PC-3 (cell line): ENCODE measurements at regions not wholly inside any gene's neighbourhood (a gene's known extent, or its start where the extent isn't known, plus 50 kb on each side); places are given as distances from the start of the nearest gene placed in this dataset.

Experiments used
- ATAC-seq: fragments of 200-7000 bp; cut with Tn5 transposase; 2 replicates; pipeline ENCODE4 v1.9.1; 2020; ENCODE audit warnings: mild to moderate bottlenecking, moderate library complexity
- BruUV-seq: library from RNA; stranded (reverse); fragments of 400-500 nt; replicated peaks from 2 replicates; lab custom pipeline; 2021; lab: Mats Ljungman, UMichigan
- CTCF ChIA-PET: fragments of 300-600 bp; sonication (Branson Sonifier 250); formaldehyde crosslinking; loops from one replicate; lab custom pipeline; 2022; ENCODE audit warnings: antibody characterized with exemption; lab: Charles Lee
- POLR2A ChIA-PET: fragments of 300-600 bp; sonication (Branson Sonifier 250); formaldehyde crosslinking; loops from one replicate; lab custom pipeline; 2022; ENCODE audit warnings: antibody characterized with exemption; ENCODE audit not compliant: unreplicated experiment; lab: Charles Lee
- DNase-seq: peaks from one replicate; pipeline ENCODE4 v3.0.0-alpha.2; 2015
- H2AFZ ChIP-seq: fragments of 300-600 bp; sonication (generic); 2 replicates; pipeline ENCODE4 v1.6.0; 2016; ENCODE audit warnings: antibody characterized with exemption, low read length
- H3F3A ChIP-seq: fragments of 300-600 bp; sonication (generic); one replicate; pipeline ENCODE4 v1.6.0; 2017; ENCODE audit warnings: antibody characterized with exemption, low read length, control low read depth, mild to moderate bottlenecking; ENCODE audit not compliant: unreplicated experiment
- H3K27ac ChIP-seq: fragments of 300-600 bp; sonication (generic); 2 replicates; pipeline ENCODE4 v1.5.1; 2016; ENCODE audit warnings: mild to moderate bottlenecking, low read length
- H3K27me3 ChIP-seq: fragments of 300-600 bp; sonication (generic); 2 replicates; pipeline ENCODE4 v1.6.1; 2016; ENCODE audit warnings: low read length, mixed read lengths
- H3K36me3 ChIP-seq: fragments of 300-600 bp; sonication (generic); 2 replicates; pipeline ENCODE4 v1.6.1; 2016; ENCODE audit warnings: low read depth, mixed run types, low read length, mixed read lengths
- H3K4me1 ChIP-seq: fragments of 300-600 bp; sonication (generic); 2 replicates; pipeline ENCODE4 v1.5.1; 2016; ENCODE audit warnings: low read length; ENCODE audit not compliant: insufficient read depth
- H3K4me2 ChIP-seq: fragments of 300-600 bp; sonication (generic); 2 replicates; pipeline ENCODE4 v1.6.0; 2016; ENCODE audit warnings: low read length
- H3K4me3 ChIP-seq: fragments of 300-600 bp; sonication (generic); 2 replicates; pipeline ENCODE4 v1.5.1; 2016; ENCODE audit warnings: mild to moderate bottlenecking, low read length, mixed read lengths
- H3K79me2 ChIP-seq: fragments of 300-600 bp; sonication (generic); 2 replicates; pipeline ENCODE4 v1.6.1; 2017; ENCODE audit warnings: low read length, mixed read lengths
- H3K9ac ChIP-seq: fragments of 300-600 bp; sonication (generic); 2 replicates; pipeline ENCODE4 v1.6.0; 2016; ENCODE audit warnings: mild to moderate bottlenecking, low read length
- H3K9me2 ChIP-seq: fragments of 300-600 bp; sonication (generic); replicated peaks from 2 replicates; pipeline ENCODE4 v1.6.1; 2016; ENCODE audit warnings: mixed run types, low read length, mixed read lengths
- H3K9me3 ChIP-seq: fragments of 300-600 bp; sonication (generic); 2 replicates; pipeline ENCODE4 v1.6.1; 2016; ENCODE audit warnings: low read length, mixed read lengths
- H4K20me1 ChIP-seq: fragments of 300-600 bp; sonication (generic); 2 replicates; pipeline ENCODE4 v1.6.1; 2016; ENCODE audit warnings: low read length, mixed read lengths
- EZH2 ChIP-seq: fragments of 300-600 bp; sonication (generic); IDR thresholded peaks from one replicate; pipeline ENCODE4 v1.6.1; 2017; ENCODE audit warnings: antibody characterized with exemption, mild to moderate bottlenecking, low read length; ENCODE audit not compliant: unreplicated experiment
- EZH2phosphoT487 ChIP-seq: fragments of 300-600 bp; sonication (generic); IDR thresholded peaks from 2 replicates; pipeline ENCODE4 v1.6.1; 2018; ENCODE audit warnings: mild to moderate bottlenecking, antibody characterized with exemption, low read length, borderline replicate concordance
- intact Hi-C: fragments of 100-400 bp; cut with micrococcal nuclease; formaldehyde crosslinking; loops from 2 replicates; pipeline ENCODE4 v1.9.0; 2023
- TF ChIP-seq, protein P1 (sequence below): fragments of 300-600 bp; sonication (generic); conservative IDR thresholded peaks from 2 replicates; pipeline ENCODE4 v1.5.1; 2017; ENCODE audit warnings: antibody characterized with exemption, low read depth, mild to moderate bottlenecking, low read length

GRCh38 chr15:70275461-70276138 is 177.9 kb upstream of the TLE3 start:
- ATAC-seq, result no peak
- TF ChIP-seq, protein P1, sequence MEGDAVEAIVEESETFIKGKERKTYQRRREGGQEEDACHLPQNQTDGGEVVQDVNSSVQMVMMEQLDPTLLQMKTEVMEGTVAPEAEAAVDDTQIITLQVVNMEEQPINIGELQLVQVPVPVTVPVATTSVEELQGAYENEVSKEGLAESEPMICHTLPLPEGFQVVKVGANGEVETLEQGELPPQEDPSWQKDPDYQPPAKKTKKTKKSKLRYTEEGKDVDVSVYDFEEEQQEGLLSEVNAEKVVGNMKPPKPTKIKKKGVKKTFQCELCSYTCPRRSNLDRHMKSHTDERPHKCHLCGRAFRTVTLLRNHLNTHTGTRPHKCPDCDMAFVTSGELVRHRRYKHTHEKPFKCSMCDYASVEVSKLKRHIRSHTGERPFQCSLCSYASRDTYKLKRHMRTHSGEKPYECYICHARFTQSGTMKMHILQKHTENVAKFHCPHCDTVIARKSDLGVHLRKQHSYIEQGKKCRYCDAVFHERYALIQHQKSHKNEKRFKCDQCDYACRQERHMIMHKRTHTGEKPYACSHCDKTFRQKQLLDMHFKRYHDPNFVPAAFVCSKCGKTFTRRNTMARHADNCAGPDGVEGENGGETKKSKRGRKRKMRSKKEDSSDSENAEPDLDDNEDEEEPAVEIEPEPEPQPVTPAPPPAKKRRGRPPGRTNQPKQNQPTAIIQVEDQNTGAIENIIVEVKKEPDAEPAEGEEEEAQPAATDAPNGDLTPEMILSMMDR, result no peak
- TF ChIP-seq EZH2phosphoT487 (no peak), EZH2 (no peak)
- Histone ChIP-seq H2AFZ (no peak overlapping the region), H3K9me3 (no peaks in the 10 kb centered on the region), H4K20me1 (no peaks in the 10 kb centered on the region), H3F3A (no peaks in the 10 kb centered on the region), H3K9me2 (no peaks in the 10 kb centered on the region), H3K79me2 (no peaks in the 10 kb centered on the region), H3K4me3 (no peak overlapping the region), H3K4me1 (peaks cover 15% of the 10 kb centered on the region), H3K27me3 (no peaks in the 10 kb centered on the region), H3K36me3 (no peaks in the 10 kb centered on the region), H3K27ac (no peak overlapping the region), H3K9ac (no peak overlapping the region), H3K4me2 (no peak overlapping the region)
- ChIA-PET CTCF (interaction anchor here (0.7 kb wide), 1 partner anchor 118 kb away, joined by 20 read pairs; no protein-coding TSS in a partner anchor), POLR2A (no interaction called here)
- DNase-seq, result no peak
- BruUV-seq, result no TSS peak
- intact Hi-C loops, result no loop called here

DNA sequence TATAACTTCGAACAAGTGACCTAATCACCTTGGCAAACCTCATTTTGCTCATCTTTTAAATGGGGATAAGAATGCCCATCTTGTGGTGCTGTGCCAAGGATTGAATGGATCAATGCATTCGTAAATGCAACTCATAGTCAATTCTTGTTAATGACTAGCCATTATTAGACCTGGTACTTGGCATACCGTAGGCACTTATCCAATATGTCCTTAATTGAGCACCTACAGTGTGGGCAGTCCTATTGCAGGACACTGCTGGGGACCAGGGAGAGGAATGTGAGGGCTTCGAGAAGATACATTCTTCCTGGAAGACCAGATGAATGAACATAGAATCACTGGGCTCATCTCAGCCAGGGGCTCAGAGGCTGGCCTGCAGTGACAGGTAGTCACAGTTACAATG is 177.2 kb upstream of the TLE3 start:
- TF ChIP-seq EZH2 (no peak), EZH2phosphoT487 (no peak)
- TF ChIP-seq, protein P1, result no peak
- BruUV-seq, result no TSS peak
- POLR2A ChIA-PET, result no interaction called here
- H3K4me1 ChIP-seq, result peaks cover 22% of the 10 kb centered on the region
- no peaks in the 10 kb centered on the region for H3F3A ChIP-seq
- no peak overlapping the region for H3K27ac ChIP-seq
- no peaks in the 10 kb centered on the region for H3K36me3 ChIP-seq
- H3K9me3 ChIP-seq, result no peaks in the 10 kb centered on the region
- ATAC-seq (no peak), DNase-seq (no peak)
- CTCF ChIA-PET, result no interaction called here
- no peaks in the 10 kb centered on the region for H3K79me2 ChIP-seq
- no peaks in the 10 kb centered on the region for H3K27me3 ChIP-seq
- no peak overlapping the region for H3K9ac ChIP-seq
- H4K20me1 ChIP-seq, result no peaks in the 10 kb centered on the region
- no peak overlapping the region for H3K4me2 ChIP-seq
- no peak overlapping the region for H2AFZ ChIP-seq
- intact Hi-C loops, result no loop called here
- no peaks in the 10 kb centered on the region for H3K9me2 ChIP-seq
- no peak overlapping the region for H3K4me3 ChIP-seq

GRCh38 chr15:70274255-70274880 is 176.7 kb upstream of the TLE3 start:
- H4K20me1 ChIP-seq, result no peaks in the 10 kb centered on the region
- no peak for ATAC-seq
- H3K9me3 ChIP-seq, result no peaks in the 10 kb centered on the region
- no peak for TF ChIP-seq EZH2phosphoT487
- TF ChIP-seq, protein P1, result no peak
- no peak overlapping the region for H3K27ac ChIP-seq
- no peaks in the 10 kb centered on the region for H3F3A ChIP-seq
- no peak overlapping the region for H3K4me3 ChIP-seq
- H3K36me3 ChIP-seq, result no peaks in the 10 kb centered on the region
- H3K79me2 ChIP-seq, result no peaks in the 10 kb centered on the region
- intact Hi-C loops, result no loop called here
- H3K9me2 ChIP-seq, result no peaks in the 10 kb centered on the region
- no peak overlapping the region for H3K9ac ChIP-seq
- no peaks in the 10 kb centered on the region for H3K27me3 ChIP-seq
- H3K4me1 ChIP-seq, result peaks cover 27% of the 10 kb centered on the region
- no peak overlapping the region for H3K4me2 ChIP-seq
- BruUV-seq, result no TSS peak
- ChIA-PET POLR2A (no interaction called here), CTCF (no interaction called here)
- DNase-seq, result no peak
- no peak overlapping the region for H2AFZ ChIP-seq
